Activated naive CD4-positive, alpha-beta T cell treated with anti-CD3 and anti-CD28 coated beads, Interleukin-2, amount 50 U/mL, for 16 hours (primary cell): ENCODE measurements at regions not wholly inside any gene's neighbourhood (a gene's known extent, or its start where the extent isn't known, plus 50 kb on each side); places are given as distances from the start of the nearest gene placed in this dataset.
"Not testable (repeated sequence)": the region's sequence is repeated elsewhere in the genome, so short reads cannot be mapped to it uniquely, and the experiment has no call there.

Experiments
- DNase-seq: peaks from one replicate; pipeline ENCODE4 v3.0.0-alpha.2; 2020

- DNase-seq = not testable (repeated sequence)
Measured at GRCh38 chr4:160746585-160746984, 1417.2 kb downstream of the FSTL5 start.

DNA sequence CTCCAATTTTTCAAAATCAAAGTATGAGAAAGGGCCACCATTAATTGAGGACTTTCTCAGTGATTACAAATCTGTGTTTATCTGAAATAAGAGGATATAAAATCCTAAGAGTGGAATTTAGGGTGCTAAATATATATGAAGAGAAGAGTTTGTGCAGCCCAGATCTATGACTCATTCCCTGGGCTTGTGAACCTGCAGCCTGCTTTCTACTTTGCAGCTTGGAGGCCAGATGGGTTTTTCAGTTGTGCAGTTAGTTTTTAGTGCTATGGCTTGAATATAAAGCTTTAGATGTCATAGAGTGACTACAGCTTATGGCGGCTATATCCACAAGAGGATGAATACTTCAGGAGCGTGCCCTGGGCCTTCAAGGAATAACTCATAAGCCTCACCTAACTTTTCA is 1391.1 kb downstream of the FSTL5 start:
- DNase-seq = no peak

DNA sequence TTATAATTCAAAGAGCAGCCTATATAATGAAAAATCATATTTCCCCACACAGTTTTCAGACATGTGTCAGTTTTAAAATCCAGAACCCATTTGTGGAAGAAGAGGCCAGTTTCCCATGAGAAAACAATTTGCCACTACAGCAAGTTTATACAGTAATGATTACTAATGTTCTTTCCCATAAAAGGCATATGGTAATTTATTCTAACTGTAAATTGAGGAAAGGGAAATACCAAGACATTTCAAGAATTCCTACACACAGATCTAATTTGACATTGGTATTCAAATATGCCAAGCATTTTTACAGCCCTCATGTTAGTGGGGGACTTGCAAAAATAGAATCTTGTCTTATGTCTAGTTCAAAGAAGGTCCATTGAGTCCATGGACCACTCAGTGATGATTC is 1368.6 kb downstream of the FSTL5 start:
- no peak for DNase-seq

DNA sequence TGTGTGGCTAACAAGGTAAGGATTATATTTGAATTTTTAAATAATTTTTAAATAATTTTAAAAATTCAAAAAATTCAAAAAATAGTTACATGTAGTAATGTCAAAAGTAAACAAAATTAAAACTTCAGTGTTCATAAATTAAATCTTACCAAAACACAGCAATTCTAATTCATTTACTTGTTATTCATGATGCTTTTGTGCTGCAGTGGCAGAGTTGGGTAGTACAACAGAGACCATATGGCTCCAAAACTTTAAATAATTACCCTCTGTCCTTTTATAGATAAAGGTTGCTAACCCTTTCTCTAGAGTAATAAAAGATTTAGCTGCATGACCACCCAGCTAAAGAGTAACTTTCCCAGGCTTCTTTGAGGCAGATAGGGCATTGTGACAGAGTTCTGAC is 1355.6 kb downstream of the FSTL5 start:
- DNase-seq = no peak

- no peak for DNase-seq
Measured at GRCh38 chr4:160809576-160809975, 1354.2 kb downstream of the FSTL5 start.

DNA sequence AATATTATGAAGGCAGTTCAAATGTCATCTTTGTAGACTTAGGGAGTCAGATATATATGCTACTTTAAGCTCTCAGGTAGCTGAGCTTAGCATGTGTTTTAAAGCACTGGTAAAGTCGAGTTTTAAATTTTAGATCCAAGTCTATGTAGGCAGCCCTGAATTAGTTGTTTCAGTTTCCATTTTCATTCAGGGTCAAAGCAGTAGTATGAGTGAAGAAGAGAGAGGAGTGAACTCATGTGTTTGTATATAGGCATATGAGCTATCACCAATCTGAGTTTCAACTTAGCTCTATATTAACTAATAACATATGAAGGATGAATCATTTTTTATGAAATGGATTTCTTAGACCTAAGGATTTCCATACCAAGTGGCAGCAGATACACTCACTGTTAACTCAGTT is 1353.4 kb downstream of the FSTL5 start:
- DNase-seq = no peak

- no peak for DNase-seq
Measured at GRCh38 chr4:160810941-160811340, 1352.9 kb downstream of the FSTL5 start.

DNA sequence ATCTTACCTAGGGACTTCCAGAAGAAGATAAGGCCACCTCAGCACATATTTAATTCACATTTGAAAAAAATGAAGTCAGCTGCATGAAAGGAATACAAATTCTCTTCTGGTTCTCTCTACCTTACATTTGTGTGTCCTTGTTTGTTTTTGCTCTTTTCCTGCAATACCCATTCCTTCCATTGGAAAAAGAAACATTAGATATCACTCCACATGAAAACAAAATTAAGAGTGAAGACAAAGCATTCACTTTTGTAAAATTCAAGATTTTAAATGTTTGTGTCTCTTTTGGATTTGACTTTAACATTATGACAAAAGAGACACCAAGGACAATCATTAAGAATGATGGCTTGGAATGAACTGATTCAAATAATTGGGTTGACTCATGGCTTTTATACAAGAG is 1351.8 kb downstream of the FSTL5 start:
- DNase-seq = no peak

DNA sequence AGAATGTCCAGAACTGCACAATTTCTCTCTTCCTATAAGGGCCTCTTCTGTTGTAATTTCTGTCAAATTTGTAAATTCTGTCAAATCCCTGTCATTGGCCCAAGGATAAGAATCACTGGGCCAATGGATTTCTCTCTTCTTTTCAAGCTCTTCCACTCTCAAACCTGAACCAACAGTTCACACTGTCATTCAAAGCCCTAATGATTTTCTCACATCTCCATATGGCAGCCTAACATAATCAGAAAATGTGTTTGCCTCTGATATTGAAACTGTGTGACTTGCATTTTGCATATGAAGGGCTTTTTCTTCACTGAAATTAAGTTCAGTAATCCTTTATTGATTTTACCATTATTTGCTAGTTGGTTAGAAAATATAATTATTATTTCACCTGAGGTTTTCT is 1349.1 kb downstream of the FSTL5 start:
- no peak for DNase-seq

GRCh38 chr4:160818571-160818970 is 1345.2 kb downstream of the FSTL5 start:
- DNase-seq = no peak

DNA sequence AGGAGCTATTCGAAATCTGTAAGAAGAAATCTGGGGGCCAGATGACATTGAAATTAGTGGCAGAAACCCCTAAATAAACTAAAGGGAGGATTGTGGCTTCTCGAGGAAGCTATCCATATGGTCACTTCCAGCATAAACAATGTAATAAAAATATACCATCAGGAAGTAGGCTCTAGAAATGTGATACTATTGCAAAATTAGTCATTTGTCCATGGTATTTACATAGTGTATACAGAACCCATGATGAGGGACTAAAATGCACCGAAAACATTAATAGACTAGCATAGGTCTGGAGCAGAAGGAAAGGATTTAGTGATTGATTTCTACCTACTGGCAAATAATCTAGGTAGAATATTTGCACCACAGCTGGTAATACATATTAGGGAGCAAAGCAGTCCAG is 1344.0 kb downstream of the FSTL5 start:
- DNase-seq = no peak

GRCh38 chr4:160824481-160824880 is 1339.3 kb downstream of the FSTL5 start:
- no peak for DNase-seq

DNA sequence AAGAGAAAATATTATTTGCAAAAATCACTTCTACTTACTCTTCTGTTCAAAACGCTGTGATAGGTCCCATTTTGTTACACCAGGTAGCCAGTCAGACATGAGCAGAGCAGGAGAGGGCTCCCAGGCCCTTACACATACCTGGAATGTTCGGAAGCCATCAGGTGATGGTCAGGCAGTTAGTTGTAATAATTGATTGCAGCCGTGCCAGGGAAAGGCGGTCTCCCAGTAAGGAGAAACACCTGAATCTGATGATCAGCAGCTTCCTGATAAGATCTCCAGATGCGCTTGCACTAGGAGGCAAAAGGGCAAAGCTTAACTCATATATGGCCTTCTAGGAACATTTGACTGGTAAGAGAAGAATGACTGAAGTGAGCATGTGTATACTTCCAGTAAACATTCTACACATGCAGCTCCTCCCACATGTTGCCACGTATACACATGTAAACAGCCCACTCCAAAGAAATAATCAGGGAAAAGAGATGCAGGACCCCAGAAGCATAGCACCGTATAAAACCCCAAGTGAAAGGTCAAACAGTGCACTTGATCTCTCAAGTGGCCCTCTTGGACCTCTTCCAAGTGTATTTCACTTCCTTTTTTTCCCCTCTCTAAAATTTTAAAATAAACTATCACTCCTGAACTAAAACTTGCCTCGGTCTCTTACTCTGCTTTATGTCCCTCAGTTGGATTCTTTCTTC is 1338.0 kb downstream of the FSTL5 start:
- DNase-seq = no peak

GRCh38 chr4:160826339-160826679 is 1337.5 kb downstream of the FSTL5 start:
- DNase-seq = no peak

DNA sequence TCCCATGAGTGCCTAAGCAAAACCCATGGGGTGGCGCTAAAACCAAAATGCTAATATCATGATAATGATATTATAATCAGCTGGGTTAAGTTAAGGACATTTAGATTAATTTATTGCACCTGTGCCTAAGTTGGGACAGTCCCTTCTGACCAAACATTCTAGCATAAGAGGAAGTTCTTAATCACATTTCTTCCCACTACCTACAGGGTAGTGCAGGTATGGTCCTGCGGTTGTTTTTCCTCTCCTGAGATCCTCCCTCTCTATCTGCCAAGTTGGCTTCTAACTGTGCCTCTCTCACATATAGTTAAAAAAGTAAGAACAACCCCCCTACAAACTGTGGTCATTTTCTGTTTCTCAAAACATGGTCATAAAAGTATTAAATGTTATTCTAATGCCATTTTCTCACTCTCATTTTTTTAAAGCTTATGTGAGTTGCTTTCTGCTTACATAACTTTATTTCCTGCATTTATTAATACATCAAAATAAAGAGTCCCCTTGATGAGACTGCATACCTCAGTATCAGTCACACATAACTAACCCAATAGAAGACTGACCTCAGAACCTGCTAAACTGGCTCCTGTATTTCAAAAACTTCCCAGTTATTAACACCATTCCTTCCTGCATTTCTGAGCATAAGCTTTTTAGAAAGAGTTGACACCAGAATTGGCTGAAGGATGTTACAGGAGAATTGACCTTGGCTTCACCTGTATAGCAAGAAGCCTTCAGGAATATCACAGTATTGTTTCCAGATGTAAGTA is 1332.5 kb downstream of the FSTL5 start:
- no peak for DNase-seq

- no peak for DNase-seq
Measured at GRCh38 chr4:160835789-160836188, 1328.0 kb downstream of the FSTL5 start.

DNA sequence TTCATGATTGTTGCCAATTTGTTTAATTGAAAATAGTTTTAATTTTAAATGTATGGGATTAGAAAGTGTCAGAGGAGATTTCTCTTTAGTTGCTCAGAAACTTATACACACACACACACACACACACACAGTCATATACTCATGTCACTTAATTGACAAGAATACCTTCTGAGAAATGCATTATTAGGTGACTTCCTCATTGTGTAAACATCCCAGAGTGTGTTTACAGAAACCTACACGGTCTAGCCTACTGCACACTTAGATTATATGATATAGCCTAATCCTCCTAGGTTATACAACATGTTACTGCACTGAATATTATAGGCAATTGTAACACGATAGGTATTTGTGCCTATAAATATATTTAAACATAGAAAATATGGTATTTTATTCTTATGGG is 1327.4 kb downstream of the FSTL5 start:
- DNase-seq = no peak

GRCh38 chr4:160846121-160846520 is 1317.7 kb downstream of the FSTL5 start:
- DNase-seq = no peak

DNA sequence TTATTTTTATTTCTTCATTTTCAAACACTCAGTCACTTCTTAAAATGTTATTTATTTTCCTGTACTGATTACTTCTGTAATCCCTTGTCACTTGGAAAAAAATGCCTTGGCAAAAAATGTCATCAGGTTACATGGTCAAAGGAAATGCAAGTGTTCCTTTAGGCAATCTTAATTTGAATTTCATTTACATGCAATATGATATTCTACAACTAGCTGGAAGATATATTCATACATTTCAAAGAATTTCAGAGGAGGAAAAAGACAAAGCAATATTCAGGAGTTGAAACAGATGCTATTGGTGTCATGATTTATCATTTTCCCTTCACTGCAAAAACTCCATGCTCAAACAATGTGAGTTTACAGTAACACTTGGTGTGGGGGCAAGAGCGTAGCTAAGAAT is 1316.6 kb downstream of the FSTL5 start:
- no peak for DNase-seq

DNA sequence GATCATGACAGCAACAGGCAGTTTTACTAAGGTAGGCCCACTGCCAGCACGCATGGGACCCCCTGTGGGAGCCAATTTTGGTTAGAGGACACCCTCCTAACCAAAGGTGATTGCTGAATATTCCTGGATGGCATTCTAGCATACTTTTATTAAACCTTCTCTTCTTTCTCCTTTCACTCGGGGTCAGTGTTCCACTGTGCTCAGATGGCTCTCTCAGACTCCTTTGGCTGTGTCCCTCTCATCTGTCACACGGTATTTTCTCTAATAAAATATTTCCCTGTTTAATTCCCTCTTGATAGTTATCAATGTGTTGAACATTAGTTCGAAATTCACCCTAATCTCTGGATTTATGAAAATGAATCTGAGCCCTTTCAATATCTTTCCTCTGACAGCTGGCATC is 1315.3 kb downstream of the FSTL5 start:
- no peak for DNase-seq

DNA sequence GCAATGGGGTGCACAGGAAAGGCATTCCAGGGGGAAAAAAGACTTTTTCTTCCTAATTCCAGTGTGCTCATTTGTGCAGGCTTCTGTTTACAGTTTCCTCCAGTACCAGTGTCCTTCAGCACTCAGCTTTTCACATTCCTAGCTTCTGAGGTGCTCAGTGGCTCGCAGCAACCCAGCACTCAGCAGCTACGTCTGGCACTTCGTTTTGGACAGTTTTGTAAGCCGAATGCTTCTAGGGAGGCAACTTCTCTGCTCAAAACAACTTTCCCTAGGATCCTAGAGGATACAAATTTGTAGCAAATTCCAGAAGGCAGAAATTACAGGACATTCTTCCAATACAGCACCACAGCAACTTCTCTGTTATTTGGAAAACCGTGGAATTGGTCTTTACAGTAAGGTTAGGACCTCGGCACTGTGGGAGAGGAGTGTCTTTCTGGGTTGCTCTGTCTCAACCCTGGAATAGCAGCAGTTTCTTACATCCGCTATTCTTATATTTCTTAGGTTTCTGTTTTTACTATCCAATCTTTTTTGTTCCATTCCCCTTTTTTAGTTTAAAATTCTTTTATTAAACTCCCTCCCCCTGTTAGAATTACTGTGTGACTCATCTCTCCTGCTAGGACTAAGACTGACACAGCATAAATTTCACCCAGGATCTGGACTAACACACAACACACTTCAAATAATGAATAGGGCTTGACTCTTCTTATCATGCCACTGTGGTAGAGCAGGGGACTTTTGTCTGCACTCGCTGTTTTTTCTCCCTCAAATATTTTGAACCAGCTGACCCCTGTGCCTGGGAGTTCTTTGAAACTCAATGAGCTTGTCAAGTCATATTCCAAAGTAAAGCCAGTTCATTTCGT is 1314.7 kb downstream of the FSTL5 start:
- DNase-seq = no peak

DNA sequence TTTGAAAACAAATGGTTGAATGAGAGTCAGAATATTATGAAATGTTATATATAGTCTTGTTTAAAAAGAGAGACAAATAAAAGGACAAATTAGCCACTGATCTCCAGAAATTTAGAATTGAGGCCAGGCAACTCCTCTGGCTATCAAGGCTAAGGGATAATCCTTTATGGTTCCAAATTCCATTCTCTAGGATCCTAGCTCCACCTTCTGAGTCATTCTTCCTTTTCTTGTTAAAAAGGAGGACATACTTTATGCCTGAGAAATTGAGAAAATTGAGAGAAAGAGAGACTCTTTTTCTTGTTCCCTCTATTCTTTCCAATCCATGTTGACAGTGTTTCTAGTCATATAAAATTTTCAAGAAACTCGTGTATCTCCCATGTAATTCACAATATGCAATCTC is 1299.5 kb downstream of the FSTL5 start:
- DNase-seq = no peak

DNA sequence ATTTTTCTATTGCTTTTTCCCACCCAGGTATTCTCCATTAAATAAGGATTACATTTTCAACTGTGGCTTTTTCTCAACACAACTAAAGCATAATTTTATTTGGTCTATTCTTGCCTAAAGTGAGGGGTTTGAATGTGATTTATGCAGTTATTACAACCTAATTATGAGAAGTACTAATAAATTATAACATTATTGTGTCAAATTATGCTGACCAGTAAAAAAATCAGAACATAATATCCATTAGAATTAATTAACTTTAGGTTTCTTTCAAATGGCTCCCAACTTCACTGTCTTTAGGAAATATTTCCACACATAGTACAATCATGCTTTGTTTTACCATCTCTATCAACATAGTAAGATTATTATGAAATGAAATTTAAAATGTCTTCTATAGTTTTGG is 1293.9 kb downstream of the FSTL5 start:
- DNase-seq = no peak

DNA sequence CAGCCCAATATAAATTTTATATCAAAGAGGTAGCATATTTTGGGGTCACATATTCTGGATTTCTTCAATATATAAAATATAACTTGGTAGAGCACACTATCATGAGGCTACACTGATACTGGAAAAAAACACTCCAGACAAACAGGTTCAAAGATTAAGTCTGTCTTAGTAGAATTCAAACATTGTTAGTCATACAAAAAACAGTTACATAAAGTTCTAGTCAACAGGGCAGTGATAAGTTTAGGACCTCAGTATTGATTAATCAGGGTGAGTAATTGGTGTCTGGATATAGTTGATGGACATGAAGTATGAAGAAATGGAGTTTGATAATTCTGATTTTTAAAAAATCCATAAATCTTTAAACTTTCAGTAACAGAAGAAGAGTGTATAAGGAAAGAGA is 1291.3 kb downstream of the FSTL5 start:
- DNase-seq = no peak
